ENCODE measurements at regions not wholly inside any gene's neighbourhood (a gene's known extent, or its start where the extent isn't known, plus 50 kb on each side); places are given as distances from the start of the nearest gene placed in this dataset.

DNA sequence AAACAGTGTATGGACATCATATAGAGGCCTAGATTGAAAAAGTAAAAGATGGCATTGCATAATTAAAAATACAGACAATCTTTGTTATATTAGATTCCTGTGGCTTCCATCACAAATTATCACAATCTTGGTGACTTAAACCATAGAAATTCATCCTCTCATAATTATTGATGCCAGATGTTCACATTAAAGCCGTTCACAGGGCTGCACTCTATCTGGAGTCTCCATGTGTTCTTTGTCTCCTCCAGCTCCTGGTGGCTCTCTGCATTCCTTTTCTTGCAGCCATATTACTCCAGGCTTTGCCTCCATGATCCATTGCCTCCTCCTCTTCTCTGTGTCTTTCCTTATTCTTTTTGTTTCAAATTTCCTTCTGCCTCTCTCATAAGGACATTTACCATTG is 875.7 kb upstream of the USP15 start:
- intact Hi-C loops (cut with micrococcal nuclease): no loop called here

DNA sequence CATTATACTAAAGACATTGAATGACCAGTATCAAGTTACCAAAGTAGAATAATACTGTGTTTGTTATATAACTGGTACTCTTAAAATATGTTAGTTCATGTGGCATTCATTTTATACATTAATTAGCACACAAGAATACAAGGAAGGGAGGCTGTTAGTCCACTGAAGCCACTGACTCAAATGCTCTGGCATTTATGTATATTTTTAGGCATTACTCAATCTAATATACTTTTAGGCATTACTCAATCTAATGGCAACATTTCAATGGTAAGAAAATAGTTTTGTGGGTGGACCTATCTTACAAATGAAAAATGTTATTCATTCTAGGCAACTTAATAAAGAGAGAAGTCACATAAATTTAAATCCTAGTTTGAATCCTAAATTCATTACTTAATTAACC is 874.4 kb upstream of the USP15 start:
- intact Hi-C loops (cut with micrococcal nuclease): no loop called here

DNA sequence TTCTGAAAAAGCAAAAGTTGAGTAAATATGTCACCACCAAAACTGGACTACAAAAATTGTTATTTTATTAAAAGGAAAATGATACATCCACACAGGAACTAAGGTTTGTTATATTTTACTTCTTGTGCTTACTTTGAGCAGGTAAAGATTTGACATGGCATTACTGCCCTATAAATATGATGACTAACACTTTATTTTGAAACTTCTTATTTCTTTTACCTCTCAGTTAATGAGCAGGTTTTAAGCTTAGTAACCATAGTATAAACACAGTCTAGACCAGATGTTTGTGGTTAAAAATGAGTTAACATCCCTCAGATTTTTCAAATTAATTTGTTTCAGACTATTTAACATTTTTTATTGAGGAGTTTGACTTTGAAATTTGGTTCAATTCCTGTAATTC is 862.5 kb upstream of the USP15 start:
- intact Hi-C loops (cut with micrococcal nuclease): no loop called here

DNA sequence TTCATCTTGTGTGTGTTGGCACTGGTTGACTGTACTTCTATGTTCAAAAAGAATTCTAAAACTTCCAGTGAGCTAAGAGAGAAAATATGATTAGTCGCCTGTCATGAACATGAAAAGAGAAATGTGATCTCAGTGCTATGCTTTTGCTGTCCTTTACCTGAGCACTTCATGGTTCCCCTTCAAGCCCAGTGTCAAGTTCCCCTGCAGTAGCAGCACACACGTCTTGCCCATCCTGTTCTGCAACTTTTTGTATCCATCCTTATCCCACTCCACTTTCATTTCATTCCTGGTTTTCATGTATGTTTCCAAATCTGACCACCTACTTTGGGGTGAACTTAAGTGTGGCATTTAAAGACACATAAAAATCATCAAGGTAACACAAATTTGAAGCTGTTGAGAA is 848.0 kb upstream of the USP15 start:
- intact Hi-C loops (cut with micrococcal nuclease): no loop called here

DNA sequence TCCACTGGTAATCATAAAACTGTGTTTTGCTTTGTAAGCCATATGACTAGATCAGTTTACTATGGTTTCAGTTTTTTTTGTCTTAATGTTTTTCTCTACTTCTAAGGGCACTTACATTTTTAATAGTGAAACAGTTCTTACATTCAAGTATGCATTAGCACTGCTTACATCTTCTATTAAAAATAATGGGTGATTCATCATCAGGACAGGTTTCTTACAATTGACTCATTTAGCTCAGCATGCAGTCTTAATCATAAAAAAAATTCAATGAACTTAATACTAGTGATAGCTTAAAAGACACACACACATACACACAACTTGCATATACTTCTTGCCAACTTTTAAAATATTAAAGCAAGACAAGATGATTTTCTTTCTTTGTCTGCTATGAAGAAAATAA is 845.7 kb upstream of the USP15 start:
- intact Hi-C loops (cut with micrococcal nuclease): no loop called here

DNA sequence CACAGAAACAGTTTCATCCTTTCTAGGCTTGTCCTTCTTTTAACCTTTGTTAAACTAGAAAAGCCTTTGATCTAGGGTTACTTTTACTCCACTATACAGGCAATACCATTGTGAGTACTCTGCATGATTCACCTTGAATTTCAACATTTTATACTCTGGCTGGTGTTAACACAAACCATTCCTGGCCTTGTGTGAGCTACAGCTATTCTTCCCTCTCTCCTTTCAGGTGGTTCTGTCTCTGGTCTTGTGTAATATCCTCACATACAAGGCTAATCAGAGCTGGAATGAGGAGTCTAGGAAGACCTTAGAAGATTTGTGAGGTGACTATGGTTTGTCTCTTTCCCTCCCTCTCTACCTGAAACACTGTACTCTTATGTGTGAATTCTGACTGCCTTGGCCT is 837.4 kb upstream of the USP15 start:
- intact Hi-C loops (cut with micrococcal nuclease): no loop called here

DNA sequence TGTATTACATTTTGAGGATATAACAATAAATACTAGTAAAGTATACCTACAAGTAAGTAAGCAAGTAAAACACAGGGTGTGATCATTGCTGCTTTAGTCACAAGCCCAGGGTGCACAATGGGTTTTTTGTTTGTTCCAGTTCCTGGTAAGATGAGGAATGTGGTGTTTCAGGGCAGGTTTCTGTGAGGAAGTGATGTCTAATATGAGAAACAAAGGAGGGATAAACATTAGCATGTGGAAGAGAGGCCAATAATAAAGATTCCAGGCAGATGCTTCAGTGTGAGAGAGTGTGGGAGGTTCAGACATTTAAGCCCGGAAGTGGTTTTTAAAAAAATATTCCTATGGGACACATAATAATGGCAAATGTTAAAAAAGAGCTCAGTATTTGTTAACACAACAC is 808.1 kb upstream of the USP15 start:
- intact Hi-C loops (cut with micrococcal nuclease): no loop called here

DNA sequence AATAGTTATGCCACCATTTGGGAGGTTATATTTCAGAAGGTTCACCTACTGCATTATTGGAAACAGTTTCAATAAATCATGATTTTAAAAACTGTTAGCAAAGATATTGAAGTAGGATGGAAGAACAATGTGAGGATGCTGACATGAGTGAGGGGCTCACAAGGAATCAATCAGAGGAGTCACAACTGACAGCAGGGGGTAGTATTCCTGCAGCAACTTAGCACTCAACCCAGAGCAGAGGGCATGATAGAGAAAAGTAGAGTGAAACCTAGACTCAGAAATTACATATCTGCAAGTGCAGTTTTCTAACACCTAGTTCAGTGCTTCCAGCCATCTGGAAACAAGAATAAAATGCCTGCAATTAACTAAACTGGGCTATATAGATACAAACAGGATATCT is 772.5 kb upstream of the USP15 start:
- intact Hi-C loops (cut with micrococcal nuclease): no loop called here

DNA sequence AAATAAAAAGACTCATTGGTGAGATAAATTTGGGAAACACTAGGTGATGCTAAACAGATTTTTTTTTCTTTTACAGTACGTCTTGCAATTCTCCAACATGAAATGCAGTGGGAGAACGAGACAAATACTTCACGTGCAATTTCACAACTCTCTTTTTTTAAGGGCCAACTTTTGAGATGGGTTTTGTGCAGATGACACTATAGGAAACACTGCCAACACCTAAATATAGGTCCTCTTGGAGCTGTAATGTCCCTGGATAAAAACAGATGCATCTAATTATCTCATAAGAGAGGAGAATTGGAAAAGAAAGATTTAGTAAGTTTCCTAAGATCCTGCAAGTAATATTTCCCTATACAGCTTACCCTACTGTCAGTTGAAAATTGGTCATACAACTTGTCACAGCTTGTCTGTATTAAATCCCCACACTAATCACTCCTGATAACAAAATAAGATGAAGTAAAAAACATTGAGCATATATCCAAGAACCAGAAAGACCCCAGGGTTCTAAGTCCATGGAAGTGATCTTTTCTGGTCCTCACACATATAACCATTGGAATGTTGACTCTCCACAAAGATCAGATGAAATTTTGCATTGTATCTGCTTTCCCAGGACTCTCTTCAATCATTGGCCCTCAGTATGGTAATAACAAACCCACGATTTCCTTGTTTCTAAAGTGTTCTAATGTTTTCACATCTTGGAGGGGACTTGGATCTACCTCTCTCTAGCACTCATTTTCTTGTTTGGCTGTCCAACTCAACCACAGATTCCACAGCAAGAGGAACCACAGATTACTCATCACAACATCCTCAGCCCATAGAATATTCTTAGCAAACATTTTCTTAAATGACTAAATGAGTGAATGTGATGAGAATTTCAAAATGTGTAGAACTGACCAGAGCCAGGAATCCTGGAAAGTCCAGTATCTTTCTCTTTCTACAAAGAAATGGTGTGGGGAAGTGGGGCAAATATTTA is 769.4 kb upstream of the USP15 start:
- intact Hi-C loops (cut with micrococcal nuclease): no loop called here

DNA sequence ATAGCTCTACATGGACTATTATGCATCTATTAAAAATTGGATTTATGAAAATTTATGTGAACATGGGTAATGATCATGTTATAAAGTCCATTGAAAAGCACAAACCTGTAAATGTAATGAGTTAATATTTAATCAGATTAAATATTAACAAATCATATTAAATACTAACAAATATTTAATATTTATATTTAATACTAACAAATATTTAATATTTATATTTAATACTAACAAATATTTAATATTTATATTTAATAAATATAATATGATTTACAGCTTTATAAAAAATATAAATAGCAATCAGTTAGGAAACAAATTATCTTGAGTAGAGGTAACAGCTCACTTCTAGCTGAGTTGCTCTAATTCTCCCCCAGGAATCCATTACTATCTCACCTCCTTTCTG is 758.0 kb upstream of the USP15 start:
- intact Hi-C loops (cut with micrococcal nuclease): no loop called here

DNA sequence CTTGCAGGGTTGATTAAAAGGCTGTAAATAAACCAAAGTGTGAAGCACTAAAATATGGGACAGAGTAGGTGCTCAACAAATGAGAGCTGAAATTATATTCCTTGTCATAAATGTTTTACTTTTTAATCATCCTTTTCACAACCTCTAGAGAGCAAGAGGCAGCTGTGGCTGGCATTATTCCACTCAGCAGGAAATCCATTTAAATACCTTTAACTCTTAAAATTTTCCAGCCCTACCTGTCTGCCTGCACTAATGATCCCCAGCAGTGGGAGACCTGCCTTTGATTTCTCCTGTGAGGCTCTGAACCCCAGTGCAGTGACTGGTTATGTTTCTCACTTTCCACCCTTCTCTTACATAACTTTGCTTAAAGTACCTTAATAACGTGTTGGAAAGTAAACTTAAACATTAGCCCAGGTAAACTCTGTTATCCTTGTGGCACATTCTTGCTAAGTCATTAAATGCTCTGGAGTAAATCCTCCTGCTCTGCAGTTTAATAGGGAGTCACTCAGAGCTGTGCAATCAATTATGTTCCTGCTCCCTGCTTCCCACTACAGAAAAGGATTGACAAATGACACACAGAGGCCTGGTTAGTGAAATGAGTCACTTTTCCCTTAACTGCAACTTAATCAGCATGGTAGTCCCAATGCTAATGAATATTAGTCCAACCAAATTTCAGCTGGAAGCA is 755.7 kb upstream of the USP15 start:
- intact Hi-C loops (cut with micrococcal nuclease): no loop called here

DNA sequence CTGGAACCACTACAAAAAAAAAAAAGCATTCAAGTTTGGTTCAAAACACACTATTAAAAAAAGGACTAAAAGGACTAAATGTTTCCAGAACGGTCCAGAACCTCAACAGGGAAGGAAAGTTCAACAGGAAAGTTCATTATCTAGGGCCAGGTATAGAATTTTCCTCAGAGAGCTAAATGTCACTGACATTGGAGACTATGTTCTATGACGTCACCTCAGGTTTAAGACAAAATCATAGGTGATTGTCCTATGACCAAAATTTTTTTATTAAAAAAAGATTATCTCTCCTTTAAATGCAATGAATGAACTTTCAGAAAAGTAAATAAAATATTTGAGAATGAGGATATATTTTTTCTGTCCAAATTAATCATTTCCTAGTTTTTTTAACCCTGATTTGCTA is 746.7 kb upstream of the USP15 start:
- intact Hi-C loops (cut with micrococcal nuclease): no loop called here

DNA sequence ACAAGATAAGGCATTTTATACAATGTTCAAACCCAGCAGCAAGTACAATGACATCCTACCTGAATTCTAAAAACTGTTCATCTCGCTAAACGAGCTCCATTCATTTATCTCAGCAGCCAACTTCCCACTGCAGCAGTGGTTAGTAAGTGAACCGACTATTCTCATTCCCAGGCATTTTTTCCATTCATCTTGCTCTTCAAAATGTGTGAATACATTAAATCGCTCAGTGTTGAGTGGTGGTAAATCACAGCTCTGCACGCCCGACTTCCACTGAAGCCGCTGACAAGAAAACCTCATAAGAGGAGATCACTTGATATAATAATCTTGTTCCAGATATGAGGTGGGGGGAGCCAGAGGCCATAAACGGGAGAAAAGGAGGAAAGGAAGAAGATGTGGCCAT is 746.2 kb upstream of the USP15 start:
- intact Hi-C loops (cut with micrococcal nuclease): no loop called here

DNA sequence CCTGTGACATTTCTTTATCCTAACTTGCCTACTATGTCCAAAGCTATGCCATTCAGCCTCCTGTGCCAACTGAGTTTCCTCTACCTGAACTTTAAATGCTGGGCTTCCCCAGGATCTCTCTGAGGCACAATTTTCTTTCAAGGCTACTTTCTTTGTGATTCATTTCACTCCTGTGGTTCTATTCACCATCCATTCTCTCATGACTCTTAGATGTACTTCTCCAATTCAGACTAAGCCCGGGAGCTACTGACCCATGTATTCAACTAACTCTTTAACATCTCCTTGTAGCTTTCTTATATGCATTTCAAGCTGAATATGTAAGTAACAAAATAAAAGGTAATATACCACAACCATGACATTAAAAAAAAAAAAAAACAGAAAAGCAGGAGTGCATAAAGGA is 738.9 kb upstream of the USP15 start:
- intact Hi-C loops (cut with micrococcal nuclease): no loop called here

DNA sequence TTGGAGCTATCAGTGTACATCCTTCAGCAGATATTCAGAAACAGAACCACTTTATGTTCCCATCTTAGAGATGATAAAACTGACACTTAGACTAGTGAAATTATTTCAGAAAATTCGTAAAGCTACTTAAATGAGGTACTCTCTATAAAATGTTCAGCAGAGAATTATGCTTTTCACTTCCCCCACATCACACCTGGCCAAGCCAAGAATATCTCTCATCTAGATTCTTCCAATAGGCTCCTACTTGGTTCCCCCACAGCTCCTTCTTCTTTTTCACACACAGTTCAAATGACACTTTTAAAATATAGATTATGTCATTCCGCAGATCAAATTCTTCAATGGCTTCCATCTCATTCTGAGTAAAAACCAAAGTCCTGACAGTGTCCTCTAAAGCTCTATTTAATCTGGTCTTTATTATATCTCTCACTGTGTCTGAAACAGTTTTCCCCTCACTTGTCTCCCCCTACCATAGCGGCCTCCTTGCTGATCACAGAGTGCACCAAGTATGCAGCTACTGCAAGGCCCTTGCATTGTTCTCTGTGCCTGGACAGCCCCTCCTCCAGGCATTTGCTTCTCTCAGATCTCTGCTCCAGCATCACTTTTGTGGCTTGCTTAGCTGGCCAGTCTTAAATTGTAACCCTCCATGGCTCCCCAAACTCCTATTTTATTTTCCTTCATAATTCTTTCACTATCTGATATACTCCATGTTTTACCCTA is 736.8 kb upstream of the USP15 start:
- intact Hi-C loops (cut with micrococcal nuclease): no loop called here

DNA sequence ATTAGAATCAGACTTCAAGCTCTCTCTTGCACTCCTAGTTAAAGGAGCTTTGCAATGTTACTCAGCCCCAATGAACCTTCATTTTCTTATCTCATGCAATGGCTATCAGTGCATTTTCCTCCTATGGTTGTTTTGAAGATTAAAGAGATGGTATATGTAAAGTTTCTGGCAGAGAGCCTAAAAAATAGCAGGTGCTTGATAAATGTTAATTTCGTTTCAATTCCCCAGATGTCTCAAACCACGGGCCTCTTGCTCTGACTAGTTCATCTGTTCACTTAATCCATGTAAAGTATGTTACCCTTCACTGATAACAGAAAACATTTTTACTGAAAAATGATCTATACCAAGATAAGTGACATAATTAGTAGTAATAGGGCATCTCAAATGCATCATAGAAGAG is 735.4 kb upstream of the USP15 start:
- intact Hi-C loops (cut with micrococcal nuclease): no loop called here

DNA sequence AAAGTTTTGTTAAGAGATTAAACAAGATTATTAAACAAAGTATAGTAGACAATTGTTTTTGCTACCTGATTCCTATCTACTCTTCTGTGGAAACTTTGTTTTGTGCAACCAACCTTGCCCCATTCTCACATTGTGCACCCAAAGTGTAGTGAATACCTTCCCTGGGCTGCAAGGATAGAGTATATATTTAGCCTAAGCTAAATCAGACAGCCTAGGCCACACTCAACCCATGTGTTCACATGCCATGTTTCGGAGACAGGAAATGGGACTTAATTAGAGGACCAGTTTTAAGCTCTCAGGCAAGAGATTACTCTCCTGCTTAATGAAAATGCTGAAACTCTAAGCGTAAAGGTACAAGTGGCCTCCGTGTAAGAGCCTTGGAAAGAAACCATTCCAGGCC is 734.9 kb upstream of the USP15 start:
- intact Hi-C loops (cut with micrococcal nuclease): no loop called here

DNA sequence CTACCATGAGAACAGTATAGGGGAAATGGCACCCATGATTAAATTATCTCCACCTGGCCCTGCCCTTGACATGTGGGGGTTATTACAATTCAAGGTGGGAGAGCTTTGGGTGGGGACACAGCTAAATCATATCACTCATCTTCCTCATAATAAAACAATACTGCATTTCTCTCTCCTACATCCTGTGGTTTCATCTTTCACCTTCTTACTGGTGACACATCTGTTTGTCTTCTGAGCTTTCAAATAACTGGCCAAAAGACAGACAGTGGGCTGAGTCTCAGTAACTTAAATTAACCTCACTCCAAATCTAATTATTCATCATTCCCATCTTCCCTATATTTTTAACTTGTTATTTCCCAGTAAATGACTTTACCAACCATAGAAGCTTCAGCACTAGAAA is 729.7 kb upstream of the USP15 start:
- intact Hi-C loops (cut with micrococcal nuclease): no loop called here

DNA sequence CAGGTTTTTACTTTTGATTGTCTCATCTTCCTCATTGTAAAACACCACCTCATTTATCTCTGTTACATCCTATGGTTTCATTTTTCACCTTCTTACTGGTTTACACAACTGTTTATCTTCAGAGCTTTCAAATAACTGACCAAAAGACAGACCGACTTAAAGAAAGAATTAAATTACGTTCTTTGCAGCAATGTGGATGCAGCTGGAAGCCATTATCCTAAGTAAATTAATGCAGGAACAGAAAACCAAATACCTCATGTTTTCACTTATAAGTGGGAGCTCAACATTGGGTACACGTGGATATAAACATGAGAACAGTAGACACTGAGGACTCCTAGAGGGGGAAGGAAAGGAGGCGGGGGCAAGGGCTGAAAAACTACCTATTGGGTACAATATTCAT is 729.0 kb upstream of the USP15 start:
- intact Hi-C loops (cut with micrococcal nuclease): no loop called here

DNA sequence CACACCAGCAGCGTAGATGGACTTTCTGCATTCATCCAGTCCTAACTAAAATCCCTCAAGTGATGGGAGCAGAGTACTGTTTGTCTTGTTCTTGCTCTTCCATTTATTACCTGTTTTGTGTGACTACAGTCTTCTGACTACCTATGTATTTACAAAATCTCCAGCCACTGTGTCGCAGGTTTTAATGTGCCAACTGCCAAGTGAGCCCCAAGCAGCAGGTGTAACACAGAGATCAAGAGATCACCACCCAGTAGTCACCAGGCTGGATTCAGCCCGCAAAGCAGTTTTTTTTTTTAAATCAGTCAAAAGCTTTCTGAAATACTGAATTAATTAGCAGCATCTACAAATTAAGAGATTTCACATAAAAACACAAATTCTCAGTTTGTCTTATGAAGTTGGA is 724.1 kb upstream of the USP15 start:
- intact Hi-C loops (cut with micrococcal nuclease): no loop called here

DNA sequence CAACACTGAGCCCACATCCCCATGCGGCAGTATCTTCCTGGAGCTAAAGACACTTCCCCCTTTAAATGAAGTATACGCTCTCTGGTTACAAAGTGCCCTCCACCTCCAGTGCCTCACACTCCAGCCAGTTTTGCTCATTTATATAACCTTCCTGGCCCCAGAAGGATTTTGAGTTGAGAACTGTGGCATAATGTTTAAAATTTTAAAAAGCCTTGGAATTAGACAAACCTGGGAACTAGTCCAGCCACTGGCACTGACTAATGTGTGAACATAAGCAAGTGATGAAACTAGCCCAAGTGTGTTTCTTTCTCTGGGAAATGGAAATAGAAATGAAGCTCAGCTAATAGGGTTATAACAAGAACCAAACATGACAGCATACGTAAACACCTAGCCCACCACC is 723.7 kb upstream of the USP15 start:
- intact Hi-C loops (cut with micrococcal nuclease): no loop called here

DNA sequence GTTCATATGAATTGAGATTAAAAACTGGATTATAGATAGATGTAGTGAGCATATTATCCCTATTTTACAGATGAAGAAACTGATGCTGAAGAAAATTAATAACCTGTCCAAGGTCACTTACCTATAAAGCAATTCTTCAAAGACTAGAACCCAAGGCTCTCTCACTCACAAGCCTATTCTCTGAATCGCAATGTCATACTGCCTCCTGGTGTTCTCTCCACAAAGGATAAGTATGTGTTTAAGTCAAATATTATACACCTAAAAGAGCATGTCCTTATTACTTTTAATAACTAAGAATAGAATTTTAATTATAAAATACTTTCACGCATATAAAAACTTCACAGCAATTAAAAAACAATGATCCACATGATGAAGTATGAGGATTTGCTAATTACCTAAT is 721.3 kb upstream of the USP15 start:
- intact Hi-C loops (cut with micrococcal nuclease): no loop called here

All from T-helper 1 cell treated with Interleukin-12 subunit alpha and Interleukin-12 subunit beta and Interleukin-4 antibody, amounts not matched to agents 30 ng/mL and 1 ng/mL, for 36 hours (primary cell).